ENCODE measurements at regions not wholly inside any gene's neighbourhood (a gene's known extent, or its start where the extent isn't known, plus 50 kb on each side); places are given as distances from the start of the nearest gene placed in this dataset.

- TF ChIP-seq ARID3A (IDR thresholded peaks at IDR 0.05; ENCODE audit: low read depth, low read length) (no peak), ZNF496 (CRISPR knock-in tag; IDR thresholded peaks at IDR 0.05; ENCODE audit: insufficient replicate concordance) (no peak), ATF4 (CRISPR knock-in tag; IDR thresholded peaks at IDR 0.05) (no peak), ATF6 (CRISPR knock-in tag; conservative IDR thresholded peaks at IDR 0.05) (no peak), NFIC (IDR thresholded peaks at IDR 0.05; ENCODE audit: low read length) (no peak), HCFC1 (IDR thresholded peaks at IDR 0.05; ENCODE audit: low read depth, low read length) (no peak), ADNP (CRISPR knock-in tag; IDR thresholded peaks at IDR 0.05) (no peak), ZBTB7A (CRISPR knock-in tag; IDR thresholded peaks at IDR 0.05) (no peak), RFXAP (CRISPR knock-in tag; IDR thresholded peaks at IDR 0.05; ENCODE audit: borderline replicate concordance) (no peak), CREBL2 (CRISPR knock-in tag; IDR thresholded peaks at IDR 0.05; ENCODE audit: borderline replicate concordance) (no peak)
Measured at GRCh38 chr2:120611961-120612360, 123.7 kb upstream of the GLI2 start (continued).
